Upper lobe of left lung (tissue), 6 donors: ENCODE measurements at regions not wholly inside any gene's neighbourhood (a gene's known extent, or its start where the extent isn't known, plus 50 kb on each side); places are given as distances from the start of the nearest gene placed in this dataset.

ENCODE experiments used
- ATAC-seq, 2 donors: fragments of 200-7000 bp; cut with Tn5 transposase; one replicate each; pipeline ENCODE4 v1.9.1; 2022; ENCODE audit warnings: mild to moderate bottlenecking in 2 of 2, moderate library complexity in 2 of 2; ENCODE audit not compliant: low FRiP score in 2 of 2
- DNase-seq, 2 donors: peaks; one replicate each; pipeline ENCODE4 v3.0.0-alpha.2; 2019 to 2020
- H3K27ac ChIP-seq, 4 donors: fragments of 200-600 bp; sonication (generic); one replicate each; pipeline ENCODE4 v1.5.1; 2016 to 2019
- H3K27me3 ChIP-seq, 4 donors: fragments of 200-600 bp; sonication (generic); one replicate each; pipeline ENCODE4 v1.5.1; 2017 to 2019
- H3K36me3 ChIP-seq, 4 donors: fragments of 200-600 bp; sonication (generic); one replicate each; pipeline ENCODE4 v1.5.1; 2016 to 2019
- H3K4me1 ChIP-seq, 4 donors: fragments of 200-600 bp; sonication (generic); one replicate each; pipeline ENCODE4 v1.5.1; 2018 to 2019
- H3K4me3 ChIP-seq, 4 donors: fragments of 200-600 bp; sonication (generic); one replicate each; pipeline ENCODE4 v1.5.1; 2017 to 2019; ENCODE audit warnings: mild to moderate bottlenecking in 2 of 4, moderate library complexity in 1 of 4
- H3K9me3 ChIP-seq, 4 donors: fragments of 200-600 bp; sonication (generic); one replicate each; pipeline ENCODE4 v1.5.1; 2018 to 2019
- CTCF ChIP-seq, 6 experiments: fragments of 450-650 bp in 4 of 6; fragments of 200-600 bp in 2 of 6; sonication (generic) in 2 of 6; IDR thresholded peaks; one replicate each; pipeline ENCODE4 v1.5.1; 2016 to 2019; ENCODE audit warnings: antibody characterized with exemption in 6 of 6
- EP300 ChIP-seq, 4 donors: sonication (generic); formaldehyde crosslinking; IDR thresholded peaks; one replicate each; pipeline ENCODE4 v1.5.1; 2017; ENCODE audit warnings: antibody characterized with exemption in 4 of 4, control low read depth in 2 of 4
- POLR2A ChIP-seq, 4 donors: fragments of 450-650 bp; IDR thresholded peaks; one replicate each; pipeline ENCODE4 v1.5.1; 2016 to 2017; ENCODE audit warnings: antibody characterized with exemption in 4 of 4, mild to moderate bottlenecking in 2 of 4
- POLR2AphosphoS5 ChIP-seq, 2 donors: sonication (generic); formaldehyde crosslinking; IDR thresholded peaks; one replicate each; pipeline ENCODE4 v1.5.1; 2017; ENCODE audit warnings: antibody characterized with exemption in 2 of 2
- WGBS, 2 donors: methylation state at CpG; one replicate each; pipeline ENCODE4 v1.1.5; 2017 to 2018; 5-methylcytosine and 5-hydroxymethylcytosine counted together
- donor health status: DM: no; HTN: no; CAD: no; lungs with moderate emphysema.
- donor health status: DM: no; HTN: yes; CAD: no; lungs with severe emphysema.

- Histone ChIP-seq H3K36me3 (no peaks in the 10 kb centered on the region), H3K9me3 (no peaks in the 10 kb centered on the region), H3K27me3 (no peaks in the 10 kb centered on the region), H3K27ac (no peak overlapping the region), H3K4me1 (no peaks in the 10 kb centered on the region), H3K4me3 (no peak overlapping the region)
- DNase-seq, result peak in 1 of 2 donors; percentile 39
- ATAC-seq, result no peak
- TF ChIP-seq POLR2AphosphoS5 (IDR thresholded peaks at IDR 0.05), result no peak
- TF ChIP-seq EP300 (IDR thresholded peaks at IDR 0.05), result no peak
- TF ChIP-seq POLR2A (IDR thresholded peaks at IDR 0.05), result no peak
- TF ChIP-seq CTCF (IDR thresholded peaks at IDR 0.05), result no peak
- WGBS, 2 donors, result 32 to 39% methylated on average over 7 of the region's 7 CpGs
Observed at GRCh38 chr7:119472408-119473038, 800.5 kb upstream of the KCND2 start.

- ATAC-seq, result no peak
- WGBS, 2 donors, result 23 to 30% methylated on average over 4 of the region's 4 CpGs
Observed at GRCh38 chr7:119482209-119482608, 790.8 kb upstream of the KCND2 start.

GRCh38 chr7:119482671-119483070 is 790.3 kb upstream of the KCND2 start:
- 28 to 34% methylated on average over 2 of the region's 2 CpGs for WGBS, 2 donors
- no peak for DNase-seq
- no peak for ATAC-seq

More at GRCh38 chr7:119482209-119482608, 790.8 kb upstream of the KCND2 start:
- no peak overlapping the region for H3K27ac ChIP-seq
- peak in 1 of 2 donors; percentile 1 for DNase-seq
- H3K4me3 ChIP-seq, result no peak overlapping the region
- TF ChIP-seq CTCF (IDR thresholded peaks at IDR 0.05) (no peak), POLR2A (IDR thresholded peaks at IDR 0.05) (no peak), EP300 (IDR thresholded peaks at IDR 0.05) (no peak), POLR2AphosphoS5 (IDR thresholded peaks at IDR 0.05) (no peak)
- no peaks in the 10 kb centered on the region for H3K27me3 ChIP-seq
- no peaks in the 10 kb centered on the region for H3K9me3 ChIP-seq
- H3K36me3 ChIP-seq, result no peaks in the 10 kb centered on the region
- H3K4me1 ChIP-seq, result no peaks in the 10 kb centered on the region

GRCh38 chr7:119483364-119483763 is 789.6 kb upstream of the KCND2 start:
- TF ChIP-seq POLR2A (IDR thresholded peaks at IDR 0.05), result no peak
- no peak for ATAC-seq
- 87 to 97% methylated on average over 2 of the region's 2 CpGs for WGBS, 2 donors

More at GRCh38 chr7:119482671-119483070, 790.3 kb upstream of the KCND2 start:
- Histone ChIP-seq H3K27ac (no peak overlapping the region), H3K4me1 (no peaks in the 10 kb centered on the region), H3K4me3 (no peak overlapping the region), H3K36me3 (no peaks in the 10 kb centered on the region), H3K27me3 (no peaks in the 10 kb centered on the region), H3K9me3 (no peaks in the 10 kb centered on the region)
- TF ChIP-seq EP300 (IDR thresholded peaks at IDR 0.05), result no peak
- no peak for TF ChIP-seq POLR2A (IDR thresholded peaks at IDR 0.05)
- TF ChIP-seq CTCF (IDR thresholded peaks at IDR 0.05), result no peak

GRCh38 chr7:119514326-119514725 is 758.6 kb upstream of the KCND2 start:
- TF ChIP-seq EP300 (IDR thresholded peaks at IDR 0.05), result no peak
- TF ChIP-seq CTCF (IDR thresholded peaks at IDR 0.05), result no peak
- no peak for TF ChIP-seq POLR2A (IDR thresholded peaks at IDR 0.05)
- no peak for TF ChIP-seq POLR2AphosphoS5 (IDR thresholded peaks at IDR 0.05)
- Histone ChIP-seq H3K4me3 (no peak overlapping the region), H3K27me3 (no peaks in the 10 kb centered on the region), H3K9me3 (no peaks in the 10 kb centered on the region), H3K27ac (no peak overlapping the region), H3K36me3 (no peaks in the 10 kb centered on the region), H3K4me1 (no peaks in the 10 kb centered on the region)
- no peak for ATAC-seq
- no peak for DNase-seq
- 50 to 52% methylated on average over 3 of the region's 3 CpGs for WGBS, 2 donors

More at GRCh38 chr7:119483364-119483763, 789.6 kb upstream of the KCND2 start:
- H3K27ac ChIP-seq, result no peak overlapping the region
- H3K27me3 ChIP-seq, result no peaks in the 10 kb centered on the region
- no peaks in the 10 kb centered on the region for H3K4me1 ChIP-seq
- H3K36me3 ChIP-seq, result no peaks in the 10 kb centered on the region
- no peak overlapping the region for H3K4me3 ChIP-seq
- DNase-seq, result no peak
- no peaks in the 10 kb centered on the region for H3K9me3 ChIP-seq
